HepG2 (cell line): ENCODE measurements at regions not wholly inside any gene's neighbourhood (a gene's known extent, or its start where the extent isn't known, plus 50 kb on each side); places are given as distances from the start of the nearest gene placed in this dataset.

Source experiments
- ATAC-seq: fragments of 200-7000 bp; cut with Tn5 transposase; 3 replicates; pipeline ENCODE4 v1.9.1; 2020; ENCODE audit warnings: mild to moderate bottlenecking, moderate library complexity
- BruUV-seq: library from RNA; stranded (reverse); fragments of 400-500 nt; replicated peaks from 2 replicates; lab custom pipeline; 2021; lab: Mats Ljungman, UMichigan
- CTCF ChIA-PET: fragments of 300-600 bp; formaldehyde crosslinking; extraction: SDS; loops from one replicate; lab custom pipeline; 2021; ENCODE audit warnings: low total read pairs, inconsistent platforms, low intra/inter-chr PET ratio; lab: Yijun Ruan, JAX
- POLR2A ChIA-PET: fragments of 350-600 bp; sonication (Branson Sonifier 250); formaldehyde crosslinking; loops from one replicate; lab custom pipeline; 2020; ENCODE audit warnings: antibody characterized with exemption, inconsistent platforms; lab: Yijun Ruan, JAX
- DNase-seq: peaks from one replicate; pipeline ENCODE4 v3.0.0-alpha.2; 2015; ENCODE audit warnings: low spot score
- FAIRE-seq: peaks from 3 replicates; lab custom pipeline; 2011; peaks lifted over from hg19 to GRCh38; lab: Jason Lieb, UNC
- H2AFZ ChIP-seq: one replicate; pipeline ENCODE4 v1.6.1; 2011; ENCODE audit warnings: low read length, inconsistent platforms
- H3K27ac ChIP-seq: fragments of 300-600 bp; 3 replicates; pipeline ENCODE4 v1.8.0; 2011; ENCODE audit warnings: mixed run types, mild to moderate bottlenecking, mixed read lengths, low read length, inconsistent platforms; ENCODE audit not compliant: insufficient read depth; ENCODE audit errors: extremely low read length
- H3K27me3 ChIP-seq, 2 experiments: fragments of 200-600 bp in 1 of 2; 2 replicates in 1 of 2; 3 replicates in 1 of 2; pipeline versions ENCODE4 v1.6.0 to v1.8.0; 2011; ENCODE audit warnings: low read length in 2 of 2, mild to moderate bottlenecking in 2 of 2, moderate library complexity in 2 of 2, inconsistent platforms in 1 of 2; ENCODE audit not compliant: insufficient read depth in 2 of 2, control insufficient read depth in 1 of 2
- H3K36me3 ChIP-seq, 2 experiments: fragments of 200-600 bp in 1 of 2; replicated peaks in 1 of 2; 2 replicates in 1 of 2; 3 replicates in 1 of 2; pipeline versions ENCODE4 v1.5.1 to v1.8.0; 2011; ENCODE audit warnings: low read length in 2 of 2, inconsistent platforms in 1 of 2; ENCODE audit not compliant: insufficient read depth in 2 of 2, control insufficient read depth in 1 of 2
- H3K4me1 ChIP-seq: 2 replicates; pipeline ENCODE4 v1.5.1; 2012; ENCODE audit warnings: low read length, inconsistent platforms; ENCODE audit not compliant: insufficient read depth
- H3K4me2 ChIP-seq: 2 replicates; pipeline ENCODE4 v1.6.0; 2011; ENCODE audit warnings: low read depth, low read length, inconsistent platforms
- H3K4me3 ChIP-seq, 3 experiments: fragments of 200-600 bp in 1 of 3; sonication (generic), shearing (Covaris generic) in 1 of 3; replicated peaks in 1 of 3; 2 replicates each; pipeline ENCODE4 v1.5.1; 2011 to 2016; ENCODE audit warnings: low read length in 3 of 3, inconsistent platforms in 2 of 3, low read depth in 2 of 3, mild to moderate bottlenecking in 2 of 3, control low read depth in 1 of 3, mixed read lengths in 1 of 3; ENCODE audit not compliant: insufficient read depth in 1 of 3
- H3K79me2 ChIP-seq: one replicate; pipeline ENCODE4 v1.6.1; 2011; ENCODE audit warnings: low read length, inconsistent platforms; ENCODE audit not compliant: insufficient read depth
- H3K9ac ChIP-seq: 2 replicates; pipeline ENCODE4 v1.6.0; 2011; ENCODE audit warnings: mild to moderate bottlenecking, low read depth, low read length, inconsistent platforms; ENCODE audit not compliant: insufficient read depth
- H3K9me3 ChIP-seq: 2 replicates; pipeline ENCODE4 v1.5.1; 2012; ENCODE audit warnings: mild to moderate bottlenecking, low read length
- H4K20me1 ChIP-seq: 2 replicates; pipeline ENCODE4 v1.6.0; 2011; ENCODE audit warnings: inconsistent platforms, mild to moderate bottlenecking, low read length, moderate library complexity; ENCODE audit not compliant: insufficient read depth
- ARNT2 ChIP-seq: sonication (generic); formaldehyde crosslinking; IDR thresholded peaks from 2 replicates; pipeline ENCODE4 v1.8.0; 2022; ENCODE audit warnings: mild to moderate bottlenecking, low read depth, missing genetic modification reagents, moderate library complexity
- CBX1 ChIP-seq: IDR thresholded peaks from one replicate; pipeline ENCODE4 v1.6.1; 2016; ENCODE audit warnings: antibody characterized with exemption, low read depth
- CERS6 ChIP-seq: sonication (generic); formaldehyde crosslinking; IDR thresholded peaks from 2 replicates; pipeline ENCODE4 v1.5.0; 2020; ENCODE audit warnings: missing genetic modification reagents
- HMGXB3 ChIP-seq: sonication (generic); formaldehyde crosslinking; IDR thresholded peaks from 2 replicates; pipeline ENCODE4 v1.4.0; 2020; ENCODE audit warnings: missing genetic modification reagents, borderline replicate concordance
- KMT2A ChIP-seq: sonication (generic); formaldehyde crosslinking; IDR thresholded peaks from 2 replicates; pipeline ENCODE4 v1.4.0; 2020; ENCODE audit warnings: missing genetic modification reagents
- MAFG ChIP-seq: sonication (generic); formaldehyde crosslinking; IDR thresholded peaks from 2 replicates; pipeline ENCODE4 v1.5.1; 2020; ENCODE audit warnings: mild to moderate bottlenecking, missing genetic modification reagents
- PHF8 ChIP-seq: sonication (generic); formaldehyde crosslinking; IDR thresholded peaks from 2 replicates; pipeline ENCODE4 v1.5.0; 2020; ENCODE audit warnings: missing genetic modification reagents
- SMC3 ChIP-seq: IDR thresholded peaks from 2 replicates; pipeline ENCODE4 v1.6.1; 2011; ENCODE audit warnings: low read length, improper control_type of control experiment
- ZNF431 ChIP-seq: sonication (generic); formaldehyde crosslinking; IDR thresholded peaks from 2 replicates; pipeline ENCODE4 v1.9.0; 2022; ENCODE audit warnings: missing genetic modification reagents, low read depth, mild to moderate bottlenecking, borderline replicate concordance
- ZNF777 ChIP-seq: sonication (generic); formaldehyde crosslinking; IDR thresholded peaks from 2 replicates; pipeline ENCODE4 v1.4.0; 2020; ENCODE audit warnings: missing genetic modification reagents
- in situ Hi-C: cut with HindIII; loops from 2 replicates; pipeline ENCODE4 v1.10.0; 2017; ENCODE audit warnings: low pct_unique_long_range_greater_than_20kb; ENCODE audit not compliant: extremely low pct_ligation_motif_present
- intact Hi-C: fragments of 100-400 bp; cut with micrococcal nuclease; formaldehyde crosslinking; loops from one replicate; pipeline ENCODE4 v1.10.0; 2022; ENCODE audit not compliant: unreplicated experiment
- TF ChIP-seq, protein P1 (sequence below): sonication (generic); formaldehyde crosslinking; IDR thresholded peaks from 2 replicates; pipeline ENCODE4 v1.4.0; 2020; ENCODE audit warnings: mild to moderate bottlenecking, missing genetic modification reagents

GRCh38 chr1:208918160-208918559, 665.4 kb upstream of the CAMK1G start:
- CTCF ChIA-PET: no interaction called here
- no peak overlapping the region for H3K27ac ChIP-seq

More at GRCh38 chr1:208918160-208918559, 665.4 kb upstream of the CAMK1G start:
- in situ Hi-C loops: no loop called here
- H3K9me3 ChIP-seq: peaks cover 10% of the 10 kb centered on the region; the same call in 1 of the 2 replicates
- intact Hi-C loops: no loop called here
- H3K4me1 ChIP-seq: no peaks in the 10 kb centered on the region
- POLR2A ChIA-PET: no interaction called here
- no peak overlapping the region for H2AFZ ChIP-seq
- H3K27me3 ChIP-seq: no peaks in the 10 kb centered on the region
- TF ChIP-seq KMT2A (CRISPR knock-in tag): no peak
- no peak for TF ChIP-seq CERS6 (CRISPR knock-in tag)
- TF ChIP-seq, protein P1, sequence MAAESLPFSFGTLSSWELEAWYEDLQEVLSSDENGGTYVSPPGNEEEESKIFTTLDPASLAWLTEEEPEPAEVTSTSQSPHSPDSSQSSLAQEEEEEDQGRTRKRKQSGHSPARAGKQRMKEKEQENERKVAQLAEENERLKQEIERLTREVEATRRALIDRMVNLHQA (CRISPR knock-in tag): no peak
- TF ChIP-seq MAFG: no peak
- no peak for TF ChIP-seq HMGXB3 (CRISPR knock-in tag)
- no peak for TF ChIP-seq SMC3
- no peak for TF ChIP-seq PHF8
- no peak for TF ChIP-seq ARNT2 (CRISPR knock-in tag)
- no peak for TF ChIP-seq ZNF777
- no peak for TF ChIP-seq CBX1
- TF ChIP-seq ZNF431: no peak
- TF ChIP-seq, all 625 proteins: peak for 0
- ATAC-seq (no peak), DNase-seq (no peak), FAIRE-seq (no peak)
- H3K9ac ChIP-seq: no peak overlapping the region
- H4K20me1 ChIP-seq: no peaks in the 10 kb centered on the region
- no peaks in the 10 kb centered on the region for H3K79me2 ChIP-seq
- H3K4me2 ChIP-seq: no peak overlapping the region
- BruUV-seq: no TSS peak
- H3K36me3 ChIP-seq: no peaks in the 10 kb centered on the region
- H3K4me3 ChIP-seq: no peak overlapping the region
